Mammary epithelial cell (primary cell): ENCODE measurements at regions not wholly inside any gene's neighbourhood (a gene's known extent, or its start where the extent isn't known, plus 50 kb on each side); places are given as distances from the start of the nearest gene placed in this dataset.
"Not testable (repeated sequence)": the region's sequence is repeated elsewhere in the genome, so short reads cannot be mapped to it uniquely, and the experiment has no call there.

Experiments used
- EZH2 ChIP-seq: IDR thresholded peaks from 2 replicates; pipeline ENCODE4 v1.6.1; 2012; ENCODE audit warnings: low read length, inconsistent platforms, borderline replicate concordance
- TF ChIP-seq, protein P1 (sequence below), 2 donors: IDR thresholded peaks in 1 of 2; conservative IDR thresholded peaks in 1 of 2; 2 replicates each; pipeline ENCODE4 v1.5.1; 2011 to 2012; ENCODE audit warnings: inconsistent platforms in 2 of 2, low read length in 2 of 2, mild to moderate bottlenecking in 2 of 2, control low read depth in 1 of 2, low read depth in 1 of 2; ENCODE audit not compliant: insufficient read depth in 1 of 2; ENCODE audit errors: extremely low read depth in 1 of 2

DNA sequence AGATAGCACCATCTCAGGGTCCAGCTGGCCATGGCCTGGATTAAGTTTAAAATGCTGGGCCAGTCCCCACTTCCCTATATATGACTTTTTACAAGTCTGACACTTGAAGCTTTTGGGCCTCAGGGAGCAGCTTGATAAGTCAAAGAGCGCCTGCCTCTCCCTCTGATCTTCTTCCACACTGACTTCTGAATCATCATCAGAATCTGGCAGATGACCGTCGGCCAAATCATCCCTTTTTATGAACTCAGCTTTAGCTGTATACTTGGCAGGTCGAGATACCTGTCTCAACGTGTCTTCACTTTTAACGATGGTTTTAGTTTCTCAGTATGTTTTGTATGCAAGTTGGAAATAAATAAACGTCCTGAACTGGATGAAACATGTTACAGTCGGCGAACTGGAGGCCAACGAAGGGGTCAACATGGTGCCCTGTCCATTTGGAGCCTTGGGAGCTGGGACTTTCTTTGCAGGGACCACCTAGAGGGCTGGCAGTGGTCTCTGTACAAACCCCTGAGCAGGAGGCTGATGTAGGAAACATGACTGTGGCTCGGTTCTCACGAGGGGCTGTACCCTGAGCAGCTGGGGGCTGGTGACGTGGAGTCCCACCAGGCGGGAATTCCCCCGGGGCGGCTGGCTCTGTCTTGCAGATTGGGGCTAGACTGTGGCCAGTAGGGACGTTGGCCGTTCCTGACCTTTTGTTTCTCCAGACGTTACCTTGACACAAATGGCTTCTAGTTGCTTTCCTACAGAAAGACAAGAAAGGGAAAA, 153.8 kb upstream of the PRKX start:
- TF ChIP-seq, protein P1, sequence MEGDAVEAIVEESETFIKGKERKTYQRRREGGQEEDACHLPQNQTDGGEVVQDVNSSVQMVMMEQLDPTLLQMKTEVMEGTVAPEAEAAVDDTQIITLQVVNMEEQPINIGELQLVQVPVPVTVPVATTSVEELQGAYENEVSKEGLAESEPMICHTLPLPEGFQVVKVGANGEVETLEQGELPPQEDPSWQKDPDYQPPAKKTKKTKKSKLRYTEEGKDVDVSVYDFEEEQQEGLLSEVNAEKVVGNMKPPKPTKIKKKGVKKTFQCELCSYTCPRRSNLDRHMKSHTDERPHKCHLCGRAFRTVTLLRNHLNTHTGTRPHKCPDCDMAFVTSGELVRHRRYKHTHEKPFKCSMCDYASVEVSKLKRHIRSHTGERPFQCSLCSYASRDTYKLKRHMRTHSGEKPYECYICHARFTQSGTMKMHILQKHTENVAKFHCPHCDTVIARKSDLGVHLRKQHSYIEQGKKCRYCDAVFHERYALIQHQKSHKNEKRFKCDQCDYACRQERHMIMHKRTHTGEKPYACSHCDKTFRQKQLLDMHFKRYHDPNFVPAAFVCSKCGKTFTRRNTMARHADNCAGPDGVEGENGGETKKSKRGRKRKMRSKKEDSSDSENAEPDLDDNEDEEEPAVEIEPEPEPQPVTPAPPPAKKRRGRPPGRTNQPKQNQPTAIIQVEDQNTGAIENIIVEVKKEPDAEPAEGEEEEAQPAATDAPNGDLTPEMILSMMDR (conservative IDR thresholded peaks at IDR 0.05 in 1 of 2, IDR thresholded peaks at IDR 0.05 in 1 of 2; ENCODE audit: extremely low read depth in 1 of 2, insufficient read depth in 1 of 2, low read depth in 1 of 2, low read length in 2 of 2): not testable (repeated sequence)
- not testable (repeated sequence) for TF ChIP-seq EZH2
